NCI-H345 treated with DMSO at 0.1 percent for 48 hours (cell line): ENCODE measurements at regions not wholly inside any gene's neighbourhood (a gene's known extent, or its start where the extent isn't known, plus 50 kb on each side); places are given as distances from the start of the nearest gene placed in this dataset.

Experiments
- DNase-seq: peaks from one replicate; lab custom pipeline; 2025; ENCODE audit not compliant: unreplicated experiment; lab: John Stamatoyannopoulos, UW

DNA sequence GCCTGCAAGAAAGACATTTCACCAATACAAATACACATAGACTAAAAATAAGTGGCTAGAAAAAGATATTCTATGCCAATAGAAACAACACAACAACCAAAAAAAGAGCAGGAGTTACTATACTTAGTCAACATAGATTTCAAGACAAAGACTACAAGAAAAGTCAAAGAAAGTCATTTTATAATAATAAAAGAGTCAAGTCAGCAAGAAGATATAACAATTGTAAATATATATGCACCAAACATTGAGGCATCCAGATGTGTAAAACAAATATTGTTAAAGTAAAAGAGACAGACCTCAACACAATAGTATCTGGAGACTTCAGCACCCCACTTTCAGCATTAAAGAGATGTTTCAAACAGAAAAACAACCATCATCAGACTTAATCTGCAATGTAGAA, 104.6 kb downstream of the AMY1C start:
- no peak for DNase-seq

DNA sequence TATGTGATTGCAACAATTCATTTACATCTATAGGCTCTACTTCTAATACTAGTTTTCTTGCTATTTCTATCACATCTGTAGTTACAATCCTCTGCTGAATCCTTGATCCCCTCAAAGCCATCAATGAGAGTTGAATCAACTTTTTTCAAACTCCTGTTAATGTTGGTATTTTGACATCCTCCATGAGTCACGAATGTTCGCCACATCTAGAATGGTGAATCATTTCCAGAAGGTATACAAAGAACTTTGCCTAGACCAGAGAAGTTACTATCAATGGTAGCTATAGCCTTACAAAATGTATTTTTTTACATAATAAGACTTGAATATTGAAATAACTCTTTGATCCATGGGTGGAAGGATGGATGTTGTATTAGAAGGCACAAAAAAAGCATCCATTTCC, 110.0 kb downstream of the AMY1C start:
- no peak for DNase-seq

- DNase-seq, result no peak
These were observed 149.1 kb downstream of the AMY1C start for GRCh38 chr1:103898576-103899345.

- no peak for DNase-seq
These were observed 150.3 kb downstream of the AMY1C start for GRCh38 chr1:103900005-103900404.

DNA sequence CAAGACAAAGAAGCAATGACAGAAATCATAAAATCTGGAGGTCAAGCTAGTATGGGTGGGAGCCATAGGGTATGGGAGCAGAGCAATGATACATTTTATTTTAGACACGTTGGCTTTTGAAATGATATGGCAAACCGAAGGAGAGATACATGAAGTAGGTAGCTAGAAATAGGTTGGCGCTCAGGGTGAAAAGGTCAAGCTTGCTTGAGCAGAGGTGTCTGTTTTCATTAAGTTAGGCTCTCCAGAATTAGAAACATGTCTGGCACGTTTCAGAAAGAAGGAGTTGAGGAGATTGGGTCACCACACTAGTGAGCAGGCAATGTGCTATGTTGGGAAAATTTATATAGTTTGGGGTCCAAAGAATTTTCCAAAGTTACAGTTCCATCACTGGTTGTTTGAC, 151.4 kb downstream of the AMY1C start:
- no peak for DNase-seq

GRCh38 chr1:103905363-103905762, 155.7 kb downstream of the AMY1C start:
- no peak for DNase-seq

DNA sequence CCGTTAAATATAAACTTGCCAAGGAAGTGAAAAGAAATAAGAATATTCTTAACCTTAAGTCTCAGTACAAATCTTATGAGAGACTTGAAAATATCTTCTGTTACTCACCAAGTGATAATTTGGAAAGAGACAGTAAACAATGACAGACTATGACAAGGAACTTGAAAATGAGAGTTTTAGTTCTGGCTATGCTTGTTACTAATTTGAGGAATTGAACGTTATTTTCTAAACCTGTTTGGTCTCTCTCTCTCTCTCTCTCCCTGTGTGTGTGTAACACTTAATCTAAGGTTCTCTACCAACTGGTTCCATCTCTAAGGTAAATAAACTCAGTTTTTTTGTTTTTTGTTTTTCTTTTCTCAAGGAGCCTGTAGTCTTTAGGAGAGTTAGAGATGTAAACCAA, 161.8 kb downstream of the AMY1C start:
- DNase-seq, result no peak

GRCh38 chr1:103917795-103918194, 168.1 kb downstream of the AMY1C start:
- DNase-seq, result no peak

GRCh38 chr1:103931891-103932290, 182.2 kb downstream of the AMY1C start:
- no peak for DNase-seq

GRCh38 chr1:103937763-103938357, 188.2 kb downstream of the AMY1C start:
- no peak for DNase-seq

DNA sequence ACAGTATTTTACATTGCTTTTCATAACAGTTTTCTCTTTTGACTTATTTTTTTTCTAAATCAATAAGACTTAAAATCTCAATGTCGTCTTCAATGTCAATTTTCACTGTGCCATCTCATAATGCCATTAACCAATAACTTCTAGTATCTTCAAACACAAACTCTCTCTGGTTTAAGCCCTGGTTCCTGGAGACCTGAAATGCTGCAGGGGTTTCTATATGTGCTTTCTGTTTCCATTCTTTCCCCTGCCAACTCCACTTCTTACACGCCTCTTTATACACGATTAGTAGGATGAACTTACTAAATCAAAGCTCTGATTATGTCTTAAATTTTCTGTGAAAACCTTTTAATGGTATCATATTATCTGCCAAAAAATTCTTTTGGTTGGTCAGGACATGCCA, 191.4 kb downstream of the AMY1C start:
- no peak for DNase-seq

- DNase-seq, result no peak
These were observed 192.3 kb downstream of the AMY1C start for GRCh38 chr1:103942029-103942428.

DNA sequence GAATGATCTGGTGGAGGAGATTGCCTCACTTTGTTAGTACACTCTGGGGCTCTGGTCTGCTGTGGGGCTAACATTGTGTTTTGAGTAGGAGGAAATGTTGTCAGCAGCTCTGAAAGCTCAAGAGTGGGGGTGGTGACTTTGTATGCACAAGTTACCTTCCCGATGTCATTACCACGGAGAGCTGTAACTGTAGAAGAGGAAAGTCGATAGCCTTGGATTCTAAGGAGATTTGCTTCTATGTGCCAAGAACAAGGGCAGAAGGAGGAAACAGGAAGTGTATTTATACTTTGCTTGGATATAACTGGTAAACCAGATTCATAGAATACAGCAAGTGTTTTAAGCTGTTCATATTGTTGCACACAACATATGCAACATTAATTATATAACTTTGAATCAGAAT, 196.1 kb downstream of the AMY1C start:
- DNase-seq, result no peak

- no peak for DNase-seq
These were observed 198.8 kb downstream of the AMY1C start for GRCh38 chr1:103948526-103948925.

DNA sequence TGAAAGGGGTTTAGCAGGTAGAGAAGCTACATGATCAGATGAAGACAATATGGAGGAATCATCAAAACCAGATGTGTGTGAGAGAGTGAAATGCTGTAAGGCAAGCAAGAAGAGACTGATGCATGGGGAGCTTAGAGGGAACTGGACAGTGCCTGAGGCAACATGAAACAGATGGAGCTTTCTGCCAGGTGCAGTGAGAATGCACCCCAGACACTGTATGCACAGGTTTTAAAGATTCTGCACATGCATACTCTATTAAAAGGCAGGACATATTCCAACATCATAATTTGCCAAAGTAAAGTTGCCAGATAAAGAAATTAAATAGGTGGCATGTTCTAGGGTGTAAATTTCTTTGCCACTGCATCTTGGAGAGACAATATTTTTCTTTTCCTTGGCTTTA, 200.1 kb downstream of the AMY1C start:
- no peak for DNase-seq

DNA sequence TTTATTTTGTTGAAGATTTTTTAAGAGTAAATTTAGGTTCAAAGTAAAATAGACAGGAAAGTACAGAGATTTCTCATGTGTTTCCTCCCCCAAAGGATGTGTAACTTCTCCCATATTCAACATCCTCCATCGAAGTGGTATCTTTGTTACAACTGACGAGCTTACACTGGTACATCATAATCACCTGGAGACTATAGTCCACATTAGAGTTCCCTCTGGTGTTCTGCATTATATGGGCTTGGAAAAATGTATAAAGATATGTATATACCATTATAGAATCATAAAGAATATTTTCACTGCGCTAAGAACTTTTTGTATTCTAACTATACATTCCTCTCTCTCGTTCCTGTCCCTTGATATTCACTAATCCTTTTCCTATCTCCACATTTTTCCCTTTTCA, 203.7 kb downstream of the AMY1C start:
- no peak for DNase-seq

DNA sequence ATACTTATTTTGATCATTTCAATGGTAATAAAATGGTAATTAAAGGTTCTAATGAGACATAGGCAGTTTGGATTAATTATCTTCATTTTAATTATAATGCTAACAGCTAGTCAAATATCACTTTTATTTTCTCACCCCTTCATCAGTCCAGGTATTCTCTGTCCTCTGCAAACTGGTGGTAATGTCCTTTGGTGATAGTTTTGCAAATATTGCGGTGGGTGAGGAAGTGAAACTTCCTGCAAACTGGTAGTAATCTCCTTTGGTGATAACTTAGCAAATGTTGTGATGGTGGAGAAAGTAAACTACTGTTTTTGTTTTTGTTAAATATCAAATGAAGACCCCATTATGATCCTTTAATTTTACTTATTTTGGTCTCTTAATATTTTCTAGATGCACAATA, 209.0 kb downstream of the AMY1C start:
- no peak for DNase-seq

- no peak for DNase-seq
These were observed 209.9 kb downstream of the AMY1C start for GRCh38 chr1:103959565-103959964.

DNA sequence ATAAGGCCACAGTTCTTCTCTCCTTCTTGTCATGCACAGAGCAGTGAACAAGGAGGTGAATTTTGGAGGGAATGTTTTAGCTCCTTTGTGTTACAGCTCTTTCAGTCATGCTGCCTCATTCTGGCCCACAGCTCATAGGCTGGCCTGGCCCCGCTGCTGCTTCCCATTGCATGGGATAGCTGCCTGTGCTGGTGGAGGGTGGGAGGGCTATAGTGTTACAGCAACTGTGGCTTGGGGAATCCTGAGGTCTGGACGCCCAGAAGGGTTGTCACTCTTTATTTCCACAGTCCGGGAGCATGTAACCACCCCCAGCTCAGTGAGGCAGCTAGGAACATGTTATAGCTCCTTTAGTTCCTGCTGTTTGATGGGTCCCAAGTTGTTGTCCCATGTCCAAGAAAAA, 210.3 kb downstream of the AMY1C start:
- no peak for DNase-seq

DNA sequence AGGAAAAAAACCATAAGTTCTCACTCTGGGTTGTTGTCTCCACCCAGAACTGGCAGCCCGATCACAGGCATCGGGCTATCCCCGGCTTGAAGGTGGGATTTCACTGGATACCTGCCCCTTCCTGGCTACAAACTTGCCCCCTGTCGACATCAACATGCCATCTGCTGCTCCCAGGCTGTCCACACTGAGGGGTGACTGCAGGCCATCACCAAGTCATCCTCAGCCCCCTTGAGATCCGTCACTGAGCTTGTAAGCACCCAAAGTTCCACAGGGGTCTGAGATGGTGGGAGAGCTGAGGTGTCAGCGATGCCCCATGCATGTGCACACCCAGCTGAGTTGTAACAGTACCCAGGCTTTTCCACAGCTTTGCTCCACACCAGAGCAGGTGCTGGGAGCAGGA, 211.0 kb downstream of the AMY1C start:
- no peak for DNase-seq

- DNase-seq, result no peak
These were observed 237.1 kb downstream of the AMY1C start for GRCh38 chr1:103986792-103987191.

DNA sequence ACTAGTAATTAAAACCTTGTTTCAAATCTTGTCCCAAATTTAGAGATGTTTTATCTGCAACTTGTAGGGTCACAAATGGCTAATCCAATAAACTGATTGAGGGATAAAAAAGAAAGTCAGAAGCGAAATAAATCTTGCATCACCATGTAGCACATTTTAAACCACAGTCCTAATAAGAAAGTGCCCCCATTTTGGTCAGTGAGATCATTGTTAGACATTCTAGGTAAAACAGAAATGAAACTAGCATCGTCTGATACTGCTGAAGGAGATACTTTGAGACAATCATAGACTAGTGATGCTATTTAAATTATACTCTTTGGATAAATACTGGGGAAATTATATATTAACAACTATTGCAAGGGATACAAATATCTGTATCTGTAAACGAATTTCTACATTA, 247.9 kb downstream of the AMY1C start:
- no peak for DNase-seq
